Chondrocyte (in vitro differentiated cells): ENCODE measurements at regions not wholly inside any gene's neighbourhood (a gene's known extent, or its start where the extent isn't known, plus 50 kb on each side); places are given as distances from the start of the nearest gene placed in this dataset.

Source experiments
- DNase-seq: peaks from one replicate; pipeline ENCODE4 v3.0.0; 2021; ENCODE audit warnings: mixed read lengths, low spot score
- H3K27ac Mint-ChIP-seq: one replicate; pipeline ENCODE4 v1.8.0; 2021; ENCODE audit warnings: mild to moderate bottlenecking, moderate library complexity, mixed read lengths; ENCODE audit not compliant: unreplicated experiment
- H3K27me3 Mint-ChIP-seq: 2 replicates; pipeline ENCODE4 v1.8.0; 2021; ENCODE audit warnings: low read depth, mixed read lengths
- H3K36me3 Mint-ChIP-seq: 2 replicates; pipeline ENCODE4 v1.8.0; 2021; ENCODE audit warnings: low read depth, mixed read lengths
- H3K4me1 Mint-ChIP-seq: 2 replicates; pipeline ENCODE4 v1.8.0; 2021; ENCODE audit warnings: low read depth, mild to moderate bottlenecking, mixed read lengths
- H3K4me3 Mint-ChIP-seq: one replicate; pipeline ENCODE4 v1.8.0; 2021; ENCODE audit warnings: mild to moderate bottlenecking, moderate library complexity, mixed read lengths; ENCODE audit not compliant: unreplicated experiment
- H3K9me3 Mint-ChIP-seq: 2 replicates; pipeline ENCODE4 v1.8.0; 2021; ENCODE audit warnings: low read depth, mixed read lengths
- CTCF ChIP-seq: fragments of 200-600 bp; sonication (generic); IDR thresholded peaks from 2 replicates; pipeline ENCODE4 v1.5.0; 2021; ENCODE audit warnings: antibody characterized with exemption, mild to moderate bottlenecking, moderate library complexity

DNA sequence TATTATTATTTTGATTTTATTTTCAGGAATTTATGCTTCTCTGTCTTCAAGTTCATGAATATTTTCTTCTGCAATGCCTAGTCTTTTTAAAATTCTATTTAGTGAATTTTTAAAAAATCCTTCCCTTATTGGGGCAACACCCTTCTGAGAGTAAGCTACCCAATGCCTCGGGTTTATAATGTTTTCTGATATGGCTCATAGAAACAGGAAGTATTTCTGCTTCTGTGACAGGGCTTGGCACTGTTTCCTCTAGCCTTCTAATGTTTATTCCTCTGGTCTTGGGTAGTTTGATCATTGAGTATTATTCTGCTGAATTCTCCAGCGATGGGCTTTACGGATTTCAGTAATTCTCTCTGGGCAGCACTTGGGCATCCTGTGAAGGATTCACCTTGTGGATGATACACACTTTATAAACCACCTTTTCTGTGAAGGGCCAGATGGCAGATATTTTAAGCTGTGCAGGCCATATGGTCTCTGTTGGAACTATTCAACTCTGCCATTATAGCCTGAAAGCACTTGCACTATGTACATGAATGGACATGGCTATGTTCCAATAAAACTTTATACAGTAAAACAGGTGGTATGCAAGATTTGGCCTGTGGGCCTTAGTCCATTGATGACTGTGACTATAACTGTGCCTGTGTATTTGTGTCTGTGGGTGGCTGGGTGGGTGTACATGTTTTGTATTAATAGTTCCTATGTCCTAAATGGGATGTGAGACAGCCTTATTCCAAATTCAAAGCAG, 95.9 kb upstream of the FAT1 start:
- TF ChIP-seq CTCF: no peak
- Mint-ChIP-seq H3K36me3 (no peaks in the 10 kb centered on the region), H3K9me3 (no peaks in the 10 kb centered on the region), H3K4me3 (no peak overlapping the region), H3K4me1 (peaks cover 22% of the 10 kb centered on the region), H3K27me3 (no peaks in the 10 kb centered on the region), H3K27ac (no peak overlapping the region)
- DNase-seq: no peak

DNA sequence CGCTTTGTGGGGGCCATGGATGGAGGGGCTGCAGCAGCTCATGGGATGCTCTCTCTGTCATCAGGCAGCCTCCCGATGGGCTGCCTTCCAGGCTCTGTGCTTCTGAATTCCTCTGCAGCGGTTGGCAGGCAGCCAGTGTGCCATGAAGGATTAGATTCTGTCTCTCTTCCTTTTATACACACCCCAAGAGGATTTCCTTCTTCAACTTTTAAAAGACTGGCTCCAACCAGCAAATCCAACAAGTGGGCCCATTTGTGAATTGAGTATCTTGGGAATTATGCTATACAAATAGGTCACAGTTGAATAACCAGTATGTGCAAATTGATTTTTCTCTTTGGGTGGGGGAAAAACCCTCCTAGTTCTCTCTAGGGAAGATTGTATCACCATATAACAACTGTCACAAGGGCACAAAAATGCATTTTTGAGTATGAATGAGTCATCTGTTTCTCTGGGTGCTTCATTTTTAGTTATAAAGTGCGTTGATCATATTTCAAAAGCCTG, 96.8 kb upstream of the FAT1 start:
- H3K36me3 Mint-ChIP-seq: no peaks in the 10 kb centered on the region
- no peaks in the 10 kb centered on the region for H3K27me3 Mint-ChIP-seq
- no peaks in the 10 kb centered on the region for H3K9me3 Mint-ChIP-seq
- peaks cover 22% of the 10 kb centered on the region for H3K4me1 Mint-ChIP-seq
- TF ChIP-seq CTCF: no peak
- H3K27ac Mint-ChIP-seq: peak overlapping the region; percentile 88
- no peak overlapping the region for H3K4me3 Mint-ChIP-seq
- no peak for DNase-seq

DNA sequence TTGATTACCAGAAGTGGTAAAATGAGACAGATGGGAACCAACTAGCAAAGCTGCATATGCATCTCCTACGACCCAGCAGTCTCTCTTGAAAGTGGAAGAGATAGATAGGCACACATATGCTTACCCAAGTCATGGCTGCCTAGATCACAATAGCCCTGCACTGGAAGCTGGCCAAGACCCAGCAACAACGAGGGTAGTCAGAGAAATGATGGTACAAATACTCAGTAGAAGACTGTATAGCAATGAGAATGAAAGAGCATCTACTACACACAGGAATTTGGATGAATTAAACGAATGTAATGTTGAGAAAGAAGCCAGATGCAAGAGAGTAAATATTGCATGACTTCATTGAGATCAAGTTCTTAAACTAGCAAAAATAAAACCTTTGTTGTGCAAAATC, 100.3 kb upstream of the FAT1 start:
- Mint-ChIP-seq H3K27ac (no peak overlapping the region), H3K27me3 (no peaks in the 10 kb centered on the region), H3K4me1 (peaks cover 38% of the 10 kb centered on the region), H3K4me3 (no peak overlapping the region), H3K36me3 (no peaks in the 10 kb centered on the region), H3K9me3 (no peaks in the 10 kb centered on the region)
- DNase-seq: no peak
- TF ChIP-seq CTCF: no peak

DNA sequence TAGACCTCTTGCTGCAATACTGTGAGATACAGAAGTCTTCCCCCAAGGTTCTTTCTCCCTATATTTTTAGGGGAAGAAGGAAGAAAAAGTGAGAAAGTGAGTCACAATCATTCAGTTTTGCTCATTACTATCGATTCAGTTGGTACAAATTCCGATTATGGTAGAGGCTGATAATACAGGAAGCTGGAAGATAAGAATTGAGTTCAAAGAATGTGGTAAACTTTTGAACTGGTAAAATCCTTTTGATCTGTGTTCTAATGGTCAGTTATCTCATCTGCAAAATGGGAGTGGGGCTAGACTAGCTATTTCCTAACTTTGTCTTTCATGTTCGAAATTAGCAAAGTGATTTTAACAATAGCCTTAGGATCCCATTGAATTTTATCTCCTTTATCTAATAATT, 101.4 kb upstream of the FAT1 start:
- no peak overlapping the region for H3K4me3 Mint-ChIP-seq
- no peaks in the 10 kb centered on the region for H3K27me3 Mint-ChIP-seq
- no peaks in the 10 kb centered on the region for H3K36me3 Mint-ChIP-seq
- H3K9me3 Mint-ChIP-seq: no peaks in the 10 kb centered on the region
- no peak for DNase-seq
- peaks cover 37% of the 10 kb centered on the region for H3K4me1 Mint-ChIP-seq
- H3K27ac Mint-ChIP-seq: no peak overlapping the region
- TF ChIP-seq CTCF: no peak

DNA sequence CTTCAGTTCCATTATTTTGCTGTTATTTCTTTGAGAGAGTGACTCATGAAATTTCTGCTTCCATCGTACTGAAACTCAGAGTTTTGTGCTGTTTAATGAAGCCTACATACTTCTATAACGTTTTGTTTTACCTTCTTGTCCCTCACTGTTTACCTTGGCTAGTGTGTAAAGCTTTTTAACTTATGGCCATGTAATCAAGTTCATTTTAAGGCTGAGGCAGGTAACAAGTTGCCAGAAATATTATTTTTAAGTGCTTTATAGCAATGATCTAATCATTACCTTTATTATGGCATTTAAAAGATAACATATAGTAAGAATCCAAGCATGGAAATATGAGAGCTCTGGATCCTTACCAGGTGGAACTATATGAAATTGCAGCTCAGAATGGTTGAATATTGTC, 102.3 kb upstream of the FAT1 start:
- Mint-ChIP-seq H3K4me3 (no peak overlapping the region), H3K4me1 (peaks cover 31% of the 10 kb centered on the region), H3K36me3 (no peaks in the 10 kb centered on the region), H3K27ac (no peak overlapping the region), H3K9me3 (no peaks in the 10 kb centered on the region), H3K27me3 (no peaks in the 10 kb centered on the region)
- DNase-seq: no peak
- TF ChIP-seq CTCF: no peak
